ENCODE measurements at regions not wholly inside any gene's neighbourhood (a gene's known extent, or its start where the extent isn't known, plus 50 kb on each side); places are given as distances from the start of the nearest gene placed in this dataset.

DNA sequence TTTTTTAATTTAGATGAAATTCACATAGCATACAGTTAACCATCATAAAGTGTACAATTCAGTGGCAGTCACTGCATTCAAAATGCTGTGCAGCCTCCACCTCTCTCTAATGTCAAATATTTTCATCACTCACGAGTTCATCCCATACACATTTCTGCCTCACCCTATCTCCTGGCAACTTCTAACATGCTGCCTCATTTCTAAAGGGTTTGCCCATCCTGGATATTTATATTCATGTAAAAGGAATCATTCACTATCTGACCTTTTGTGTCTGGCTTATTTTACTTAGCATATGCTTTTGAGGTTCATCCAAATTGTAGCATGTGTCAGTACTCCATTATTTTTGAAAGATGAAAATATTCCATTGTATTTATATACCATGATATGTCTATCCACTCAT, 286.9 kb upstream of the VSTM2A start:
- TF ChIP-seq, protein P1, sequence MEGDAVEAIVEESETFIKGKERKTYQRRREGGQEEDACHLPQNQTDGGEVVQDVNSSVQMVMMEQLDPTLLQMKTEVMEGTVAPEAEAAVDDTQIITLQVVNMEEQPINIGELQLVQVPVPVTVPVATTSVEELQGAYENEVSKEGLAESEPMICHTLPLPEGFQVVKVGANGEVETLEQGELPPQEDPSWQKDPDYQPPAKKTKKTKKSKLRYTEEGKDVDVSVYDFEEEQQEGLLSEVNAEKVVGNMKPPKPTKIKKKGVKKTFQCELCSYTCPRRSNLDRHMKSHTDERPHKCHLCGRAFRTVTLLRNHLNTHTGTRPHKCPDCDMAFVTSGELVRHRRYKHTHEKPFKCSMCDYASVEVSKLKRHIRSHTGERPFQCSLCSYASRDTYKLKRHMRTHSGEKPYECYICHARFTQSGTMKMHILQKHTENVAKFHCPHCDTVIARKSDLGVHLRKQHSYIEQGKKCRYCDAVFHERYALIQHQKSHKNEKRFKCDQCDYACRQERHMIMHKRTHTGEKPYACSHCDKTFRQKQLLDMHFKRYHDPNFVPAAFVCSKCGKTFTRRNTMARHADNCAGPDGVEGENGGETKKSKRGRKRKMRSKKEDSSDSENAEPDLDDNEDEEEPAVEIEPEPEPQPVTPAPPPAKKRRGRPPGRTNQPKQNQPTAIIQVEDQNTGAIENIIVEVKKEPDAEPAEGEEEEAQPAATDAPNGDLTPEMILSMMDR (conservative IDR thresholded peaks at IDR 0.05; ENCODE audit: low read depth, low read length), result no peak
- no peak for TF ChIP-seq POLR2A (IDR thresholded peaks at IDR 0.05; ENCODE audit: low read depth, low read length)
